RCC 7860 (cell line): ENCODE measurements at regions not wholly inside any gene's neighbourhood (a gene's known extent, or its start where the extent isn't known, plus 50 kb on each side); places are given as distances from the start of the nearest gene placed in this dataset.

ENCODE experiments used
- DNase-seq: peaks from one replicate; pipeline ENCODE4 v3.0.0-alpha.2; 2015; ENCODE audit warnings: low spot score
- FAIRE-seq: peaks from 2 replicates; lab custom pipeline; 2012; peaks lifted over from hg19 to GRCh38; lab: Jason Lieb, UNC

DNA sequence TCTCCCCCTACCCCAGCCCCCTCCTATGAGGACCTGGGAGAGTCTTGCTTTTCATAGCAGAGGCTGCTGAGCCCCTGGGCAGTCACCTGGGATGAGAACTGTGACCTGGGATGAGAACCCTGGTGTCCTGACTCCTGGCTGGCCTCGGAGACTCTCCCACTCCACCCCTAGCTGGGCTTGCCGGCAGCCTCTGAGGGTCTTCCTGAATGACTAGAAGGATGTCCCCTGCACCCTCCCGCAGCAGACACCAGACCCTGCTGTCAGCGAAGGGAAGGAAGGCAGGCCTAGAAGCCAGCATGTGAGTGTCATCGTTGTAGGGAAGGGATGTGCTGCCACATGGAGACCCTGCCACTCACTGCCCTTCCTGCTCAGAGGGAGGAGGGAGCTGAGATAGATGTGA lies 203.4 kb upstream of the ZNF536 start:
- DNase-seq, result no peak
- no peak for FAIRE-seq

DNA sequence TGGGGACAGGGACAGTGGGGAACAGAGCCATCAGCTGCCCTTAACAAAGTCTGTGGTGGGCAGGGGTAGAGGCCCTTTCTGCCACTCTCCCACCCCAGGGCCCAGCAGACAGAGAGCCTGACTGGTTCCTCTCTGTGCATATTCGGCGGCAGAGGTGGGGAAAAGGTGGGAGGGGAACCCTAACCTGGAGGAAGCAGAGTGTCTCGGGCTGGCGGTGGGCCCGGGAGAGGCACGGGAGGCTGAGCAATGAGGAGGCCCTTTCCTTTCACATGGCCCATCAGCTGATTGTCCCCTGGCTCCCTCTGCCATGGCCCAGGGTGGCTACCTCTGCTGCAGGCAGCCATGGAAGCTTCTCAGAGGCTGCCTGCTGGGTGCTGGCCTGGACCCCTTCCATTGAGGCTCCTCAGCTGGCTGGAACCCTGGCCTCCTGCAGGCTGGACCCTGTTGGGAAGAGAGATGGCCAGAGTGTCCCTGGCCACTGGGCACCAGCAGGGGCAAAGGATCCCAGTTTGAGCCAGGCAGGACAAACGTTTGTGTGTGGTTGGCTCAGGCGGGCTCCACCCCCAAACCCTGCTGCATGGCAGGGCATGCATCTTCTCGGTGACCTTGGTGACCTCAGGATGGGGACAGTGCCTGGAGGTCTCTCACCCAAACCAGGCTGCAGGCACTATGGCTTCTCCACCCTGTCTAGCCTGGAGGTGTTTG lies 202.8 kb upstream of the ZNF536 start:
- DNase-seq, result no peak
- FAIRE-seq, result no peak

DNA sequence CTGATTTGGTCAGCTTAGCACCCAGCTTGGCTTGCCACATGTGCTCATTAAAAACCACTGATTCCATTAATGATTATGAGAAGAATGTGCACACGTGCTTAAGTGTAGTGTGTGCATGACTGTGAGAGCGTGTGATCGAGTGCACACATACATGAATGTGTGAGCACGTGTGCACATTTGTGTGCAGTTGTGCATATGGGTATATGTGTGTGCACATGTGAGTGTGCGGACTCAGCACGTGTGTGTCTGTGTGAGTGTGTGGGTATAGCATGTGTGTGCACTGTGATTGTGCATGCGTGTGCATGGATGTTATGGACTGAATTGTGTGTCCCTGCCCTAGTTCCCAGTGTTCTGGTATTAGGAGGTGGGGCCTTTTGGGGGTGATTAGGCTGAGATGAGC lies 202.1 kb upstream of the ZNF536 start:
- FAIRE-seq (no peak), DNase-seq (no peak)

DNA sequence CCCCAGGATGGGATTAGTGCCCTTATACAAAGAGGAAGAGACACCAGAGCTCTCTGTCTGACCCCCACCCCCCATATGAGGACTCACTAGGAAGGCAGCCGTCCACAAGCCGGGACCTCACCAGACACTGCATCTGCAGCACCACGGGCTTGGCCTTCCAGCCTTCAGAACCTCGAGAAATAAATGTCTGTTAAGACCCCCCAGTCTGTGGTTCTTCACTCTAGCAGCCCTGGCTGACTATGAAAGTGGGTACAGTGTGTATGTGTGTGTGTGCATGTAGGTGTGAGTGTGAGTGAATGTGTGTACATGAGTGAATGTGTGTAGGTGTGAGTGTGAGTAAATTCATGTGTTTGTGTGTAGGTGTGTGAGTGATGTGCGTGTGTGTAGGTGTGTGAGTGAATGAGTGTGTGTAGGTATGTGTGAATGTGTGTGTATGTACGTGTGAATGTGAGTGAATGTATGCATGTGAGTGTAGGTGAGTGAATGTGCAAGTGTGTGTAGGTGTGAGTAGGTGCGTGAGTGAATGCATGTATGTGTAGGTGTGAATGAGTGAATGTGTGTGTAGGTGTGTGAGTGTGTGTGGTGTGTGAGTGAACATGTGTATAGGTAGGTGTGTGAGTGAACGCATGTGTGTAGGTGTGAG lies 201.6 kb upstream of the ZNF536 start:
- FAIRE-seq (no peak), DNase-seq (no peak)

DNA sequence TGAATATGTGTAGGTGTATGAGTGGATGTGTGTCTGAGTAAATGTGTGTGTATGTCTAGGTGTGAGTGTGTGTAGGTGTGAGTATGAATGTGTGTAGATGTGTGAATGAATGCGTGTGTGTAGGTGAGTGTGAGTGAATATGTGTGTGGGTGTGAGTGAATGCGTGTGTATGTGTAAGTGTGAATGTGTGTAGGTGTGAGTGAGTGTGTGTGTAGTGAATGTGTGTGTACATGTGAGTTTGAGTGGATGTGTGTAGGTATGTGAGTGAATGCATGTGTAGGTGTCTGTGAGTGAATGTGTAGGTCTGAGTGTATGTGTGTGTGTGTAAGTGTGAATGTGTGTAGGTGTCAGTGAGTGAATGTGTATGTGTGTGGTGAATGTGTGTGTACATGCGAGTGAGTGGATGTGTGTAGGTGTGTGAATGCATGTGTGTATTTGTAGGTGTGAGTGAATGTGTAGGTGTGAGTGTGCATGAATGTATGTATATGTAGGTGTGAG lies 201.0 kb upstream of the ZNF536 start:
- FAIRE-seq (no peak), DNase-seq (no peak)

DNA sequence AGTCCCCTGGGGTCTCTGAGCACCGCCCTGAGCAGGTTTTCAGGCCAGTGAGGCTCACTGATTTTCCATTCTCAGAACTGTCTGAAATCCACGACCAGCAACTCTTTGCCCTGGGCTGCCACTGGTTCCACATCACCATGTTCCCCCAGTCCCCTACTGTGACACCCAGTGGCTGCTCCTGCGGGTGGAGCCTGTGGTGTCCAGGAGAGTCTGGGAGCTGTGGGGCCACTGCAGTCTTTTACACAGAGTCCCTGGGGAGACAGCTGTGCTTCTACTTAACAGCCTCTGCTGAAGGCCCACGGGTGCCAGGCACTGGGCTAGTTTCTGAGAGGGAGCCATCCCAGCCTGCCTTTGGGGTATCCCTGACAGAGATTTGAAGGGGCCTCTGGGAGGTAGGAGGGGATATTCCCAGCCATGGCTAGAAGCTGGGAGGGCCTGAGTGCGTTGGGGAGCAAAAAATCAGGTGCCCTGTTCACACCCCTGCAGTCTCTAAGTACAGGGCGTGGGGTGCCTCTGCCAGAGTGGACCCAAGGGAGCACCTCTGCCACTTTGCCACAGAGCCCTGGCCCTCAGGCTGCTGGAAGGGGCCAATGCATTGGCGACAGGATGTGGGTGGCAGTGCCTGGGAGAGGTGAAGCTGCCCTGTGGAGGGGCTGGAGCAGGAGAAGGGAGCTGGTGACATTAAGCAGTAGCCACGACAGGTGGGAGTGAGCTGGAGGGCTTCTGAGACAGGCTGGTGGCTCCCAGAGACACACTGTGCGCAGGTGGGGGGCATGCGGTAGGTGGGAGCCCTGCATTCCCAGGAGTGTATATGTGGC lies 200.2 kb upstream of the ZNF536 start:
- FAIRE-seq (no peak), DNase-seq (no peak)

DNA sequence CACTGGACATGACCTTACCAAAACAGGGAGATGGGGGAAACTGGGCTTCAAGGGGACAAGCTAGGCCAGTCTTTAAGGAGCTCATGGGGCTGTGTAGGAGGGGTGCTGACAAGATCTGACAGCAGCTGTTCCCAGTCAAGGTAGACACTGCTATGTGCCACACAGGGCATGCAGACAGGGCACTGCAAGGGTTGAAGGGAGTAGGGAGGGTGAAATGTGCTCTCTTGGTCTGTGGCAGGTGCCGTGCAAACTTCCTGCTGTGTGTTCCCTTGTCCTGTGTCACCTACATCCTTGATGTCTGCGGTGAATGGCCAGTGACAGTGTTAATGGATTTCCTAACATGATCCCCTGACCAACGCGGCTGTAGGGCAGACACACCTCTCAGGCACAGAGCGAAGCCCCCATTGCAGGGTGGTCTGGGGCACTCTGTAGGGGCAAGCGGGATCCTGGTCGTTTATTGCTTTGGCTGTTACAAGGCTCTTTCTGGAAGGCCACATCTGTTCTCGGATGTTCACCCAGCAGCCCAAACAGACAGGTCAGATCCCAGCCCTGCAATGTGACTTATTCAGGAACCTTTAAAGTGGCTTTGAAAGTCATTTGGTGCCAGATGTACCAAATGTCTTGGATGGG lies 199.5 kb upstream of the ZNF536 start:
- no peak for FAIRE-seq
- no peak for DNase-seq

DNA sequence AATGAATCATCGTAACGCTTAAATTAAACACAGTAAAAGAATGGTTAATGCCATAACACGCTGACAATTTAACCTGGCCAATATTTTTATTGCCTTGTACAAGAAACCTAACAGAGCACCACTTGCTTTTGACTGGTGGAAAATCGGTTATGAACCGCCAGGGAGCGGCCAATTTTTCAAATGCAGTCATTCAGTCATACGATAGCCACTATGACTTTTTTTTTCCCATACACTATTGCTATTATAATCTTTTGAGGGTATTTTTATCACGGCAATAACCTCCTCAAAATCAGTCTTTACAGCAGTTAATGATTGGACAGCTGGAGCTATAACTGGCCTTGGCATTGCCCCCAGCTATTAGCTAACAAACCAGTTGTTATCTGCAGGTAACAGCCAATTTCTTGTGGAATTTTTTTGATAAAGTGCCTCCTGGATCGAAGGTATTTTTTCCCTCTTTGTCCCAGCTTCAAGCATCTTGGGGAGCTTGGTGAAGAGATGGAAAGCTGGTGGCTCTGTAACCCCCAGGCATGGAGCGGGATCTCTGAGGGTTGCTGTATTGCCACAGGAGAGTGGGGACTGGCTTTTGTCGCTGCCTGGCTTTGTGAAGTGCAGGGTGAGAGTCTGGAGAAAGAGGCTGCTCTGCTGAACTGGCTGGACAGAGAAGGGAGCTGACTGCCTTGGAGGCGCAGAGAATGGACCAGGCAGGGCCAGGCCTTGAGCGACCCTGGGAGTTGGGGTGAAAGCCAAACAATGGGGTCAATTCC lies 198.4 kb upstream of the ZNF536 start:
- DNase-seq (no peak), FAIRE-seq (no peak)

DNA sequence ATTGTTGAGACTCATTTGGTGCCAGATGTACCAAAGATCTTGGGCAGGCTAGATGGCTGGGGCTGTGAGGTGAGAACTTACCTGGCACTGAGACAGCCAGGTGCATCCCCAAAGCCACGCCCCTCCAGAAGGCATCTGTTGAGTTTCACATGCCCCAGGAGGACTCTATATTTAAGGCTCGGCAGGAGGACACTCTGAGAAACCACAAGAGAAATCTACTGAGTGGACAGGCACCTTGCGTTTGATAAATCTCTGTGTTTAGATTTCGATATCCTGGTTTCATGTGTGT lies 197.9 kb upstream of the ZNF536 start:
- no peak for FAIRE-seq

DNA sequence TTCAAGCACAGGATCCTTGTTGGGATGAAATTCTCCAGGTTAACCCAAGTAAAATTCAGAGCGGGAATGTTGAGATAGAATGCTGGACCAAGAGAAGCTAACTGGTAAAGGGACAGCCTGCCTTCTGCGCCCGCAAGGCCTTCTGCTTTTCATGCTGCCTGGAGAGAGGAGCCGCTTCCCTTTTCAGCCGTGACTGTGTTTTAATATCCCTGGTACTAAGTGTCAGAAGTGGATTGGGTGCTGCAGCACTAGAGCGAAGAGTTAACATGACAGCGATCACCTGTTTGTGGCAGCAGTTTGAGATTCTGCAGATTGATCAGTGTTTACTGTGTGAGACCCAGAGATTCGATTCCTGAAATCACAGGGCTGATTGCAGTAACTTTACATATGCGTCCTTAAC lies 197.4 kb upstream of the ZNF536 start:
- FAIRE-seq (no peak), DNase-seq (no peak)

More for the DNA sequence above, 197.9 kb upstream of the ZNF536 start:
- no peak for DNase-seq

DNA sequence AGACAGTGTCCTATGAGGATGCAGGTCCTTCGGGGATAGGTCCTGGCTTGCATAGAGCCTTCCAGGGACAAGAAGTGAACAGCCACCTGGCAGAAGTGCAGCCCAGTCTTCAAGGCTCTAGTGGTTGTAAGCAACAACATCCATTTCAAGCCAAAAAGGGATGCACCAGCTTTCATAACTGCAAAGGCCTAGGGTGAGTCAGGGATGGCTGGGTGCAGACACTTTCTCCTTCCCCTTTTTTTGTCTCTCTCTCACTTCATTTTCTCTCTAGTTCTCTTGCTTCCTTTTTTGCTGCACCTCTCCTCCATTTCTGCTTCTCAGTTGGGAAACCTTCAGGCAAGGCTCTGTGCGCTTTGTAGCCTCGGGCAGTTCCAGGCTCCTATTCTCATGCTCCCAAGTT lies 196.2 kb upstream of the ZNF536 start:
- DNase-seq (no peak), FAIRE-seq (no peak)

DNA sequence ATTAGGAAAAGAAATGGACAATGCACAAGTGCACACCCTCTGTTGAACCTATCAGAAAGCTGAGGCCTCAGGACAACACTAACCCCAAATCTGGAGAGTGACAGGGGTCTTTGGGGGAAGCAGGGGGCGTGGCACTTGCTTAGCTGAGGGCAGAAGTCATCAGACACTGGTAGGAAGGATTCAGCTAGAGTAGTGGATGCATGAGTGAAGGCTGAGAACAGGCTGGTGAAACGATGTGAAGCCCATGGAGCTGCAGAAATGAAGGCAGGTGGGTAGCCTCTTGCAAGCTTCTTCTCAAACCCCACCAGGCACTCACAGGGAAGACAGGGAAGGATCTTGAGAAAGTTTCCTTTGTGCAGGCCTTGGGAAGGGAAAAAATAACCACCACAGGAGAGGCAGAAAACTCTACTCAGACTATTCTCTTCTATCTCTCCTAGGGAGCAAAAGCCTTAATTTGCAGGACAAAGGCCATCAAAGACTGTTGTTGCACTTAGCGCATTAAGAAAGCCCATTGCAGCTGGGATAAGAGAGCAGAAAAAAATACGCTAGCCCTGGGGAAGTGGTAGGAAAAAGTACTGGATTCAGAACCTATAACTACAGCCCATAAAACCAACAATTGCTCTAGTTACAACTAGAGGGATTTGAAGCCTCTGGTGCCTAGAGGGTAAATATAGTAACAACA lies 193.3 kb upstream of the ZNF536 start:
- FAIRE-seq (no peak), DNase-seq (no peak)

DNA sequence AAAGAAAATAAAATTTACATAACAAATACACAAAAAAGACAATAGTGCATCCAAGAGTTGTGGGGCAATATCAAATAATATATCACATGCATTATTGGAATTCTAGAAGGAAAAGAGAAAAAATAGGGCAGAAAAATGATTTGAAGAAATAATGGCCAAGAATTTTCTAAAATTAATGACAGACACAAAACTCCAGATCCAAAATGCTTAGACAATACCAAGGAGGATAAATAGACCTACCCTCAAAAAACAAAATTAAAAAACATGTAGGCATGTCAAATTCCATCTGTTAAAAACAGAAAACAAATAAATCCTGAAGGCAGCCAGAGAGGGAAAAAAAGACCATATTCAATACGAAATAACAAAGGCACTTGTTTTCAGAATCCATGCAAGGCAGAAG lies 191.5 kb upstream of the ZNF536 start:
- FAIRE-seq, result no peak
- no peak for DNase-seq

DNA sequence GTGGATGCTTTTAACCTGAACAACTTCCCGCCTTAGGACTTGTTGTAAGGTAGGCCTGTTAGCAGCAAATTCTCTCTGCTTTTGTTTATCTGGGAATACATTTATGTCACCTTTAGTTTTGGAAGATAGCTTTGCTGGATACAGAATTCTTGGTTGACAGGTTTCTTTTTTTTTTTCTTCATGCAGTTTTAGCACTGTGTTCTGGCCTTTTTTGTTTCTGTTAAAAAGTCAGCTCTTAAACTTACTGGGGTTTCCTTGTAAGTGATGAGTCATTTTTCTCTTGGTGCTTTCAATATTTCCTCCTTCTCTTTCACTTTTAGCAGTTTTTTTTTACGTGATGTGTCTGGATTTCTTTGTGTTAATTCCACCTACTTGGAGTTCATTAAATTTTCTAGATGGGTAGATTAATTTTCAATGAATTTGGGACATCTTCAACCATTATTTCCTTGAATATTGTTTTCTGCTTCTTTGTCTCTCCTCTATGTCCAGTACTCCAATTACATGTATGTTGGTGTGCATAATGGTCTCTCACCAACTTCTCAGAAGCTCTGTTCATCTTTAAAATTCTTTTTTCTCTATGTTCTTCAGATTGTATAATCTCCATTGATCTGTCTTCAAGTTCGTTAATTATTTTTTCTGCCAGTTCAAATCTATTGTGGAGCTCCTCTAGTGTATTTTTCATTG lies 188.2 kb upstream of the ZNF536 start:
- FAIRE-seq, result no peak
- no peak for DNase-seq

DNA sequence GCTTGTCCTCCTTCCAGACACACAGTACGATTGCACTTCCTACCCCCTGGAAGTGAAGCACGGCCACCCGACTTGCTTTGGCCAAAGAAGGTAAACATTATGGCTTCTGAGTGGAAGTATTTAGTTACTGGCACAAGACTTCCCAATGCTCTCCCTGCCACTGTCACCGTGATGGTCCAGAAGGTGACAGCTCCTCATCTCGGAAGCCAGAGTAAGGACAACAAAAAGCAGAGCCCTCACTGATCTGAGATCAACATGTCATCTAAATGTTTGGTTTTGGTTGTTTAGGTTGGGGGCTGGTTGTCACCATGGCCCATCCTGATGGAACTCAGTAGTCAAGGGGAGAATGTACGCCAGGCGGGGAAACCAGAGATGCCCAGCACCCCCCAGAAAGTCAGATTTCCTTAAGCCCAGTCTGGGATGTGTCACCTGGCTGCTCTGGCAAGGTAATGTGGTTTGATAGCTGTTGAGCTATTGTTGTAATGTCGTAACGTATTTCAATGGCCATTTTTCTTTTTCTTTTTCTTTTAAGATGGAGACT lies 170.1 kb upstream of the ZNF536 start:
- FAIRE-seq (no peak), DNase-seq (no peak)

DNA sequence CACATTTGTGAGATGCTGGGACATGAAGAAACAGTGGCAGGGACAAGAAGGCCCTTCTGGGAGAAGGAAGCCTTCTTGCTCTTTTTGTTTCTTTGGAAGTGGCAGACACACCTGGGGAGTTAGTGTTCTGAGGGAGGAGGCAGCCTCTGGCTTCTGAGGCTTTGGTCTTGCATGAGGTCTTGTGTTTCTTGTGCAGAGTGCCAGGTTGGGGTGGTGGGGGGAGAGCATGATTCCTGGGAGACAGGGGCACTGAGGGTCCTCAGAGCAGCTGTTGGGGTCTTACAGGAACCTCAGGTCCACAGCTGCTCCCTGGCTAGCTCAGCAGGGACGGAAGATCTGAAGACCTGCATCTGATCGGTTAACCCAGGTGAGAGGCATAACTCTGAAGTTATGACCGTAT lies 167.5 kb upstream of the ZNF536 start:
- FAIRE-seq (no peak), DNase-seq (no peak)

DNA sequence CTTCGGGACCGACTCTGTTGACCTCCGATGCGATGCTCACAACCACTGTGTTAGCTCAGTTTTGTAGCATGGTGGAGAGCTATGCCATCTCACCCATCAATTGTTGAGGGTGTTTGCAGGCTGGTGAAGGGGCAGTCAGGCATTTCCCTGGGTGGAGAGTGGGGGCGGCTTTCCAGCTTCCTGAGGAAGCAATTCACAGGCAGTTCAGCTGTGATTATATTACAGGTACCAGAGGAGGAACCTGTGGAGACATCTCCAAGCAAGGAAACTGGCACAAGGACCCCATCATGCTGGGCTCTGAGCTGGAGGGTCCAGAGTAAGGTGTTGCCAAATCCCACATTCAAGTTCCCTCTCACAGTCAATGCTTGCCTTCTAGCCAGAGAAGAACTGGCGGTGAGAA lies 166.0 kb upstream of the ZNF536 start:
- DNase-seq (no peak), FAIRE-seq (no peak)

DNA sequence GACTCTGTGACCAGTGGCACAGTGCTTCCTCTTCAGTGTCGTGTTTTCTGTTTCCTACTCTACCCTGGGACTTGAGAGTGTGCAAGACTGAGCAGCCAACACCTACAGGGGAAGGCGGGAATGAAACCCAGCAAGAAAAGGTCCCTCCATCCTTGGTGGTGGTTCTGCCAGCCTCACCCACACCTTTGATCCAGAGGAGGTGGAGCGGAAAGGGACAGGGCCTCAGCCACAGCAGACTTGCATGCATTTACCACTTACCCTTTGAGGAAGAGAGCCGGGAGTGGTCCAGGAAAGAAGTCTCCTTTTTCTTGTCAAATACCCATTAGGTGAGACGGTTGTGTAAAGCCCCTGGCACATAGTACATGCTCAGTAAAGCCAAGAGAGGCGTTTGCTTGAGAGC lies 164.8 kb upstream of the ZNF536 start:
- no peak for DNase-seq
- no peak for FAIRE-seq

DNA sequence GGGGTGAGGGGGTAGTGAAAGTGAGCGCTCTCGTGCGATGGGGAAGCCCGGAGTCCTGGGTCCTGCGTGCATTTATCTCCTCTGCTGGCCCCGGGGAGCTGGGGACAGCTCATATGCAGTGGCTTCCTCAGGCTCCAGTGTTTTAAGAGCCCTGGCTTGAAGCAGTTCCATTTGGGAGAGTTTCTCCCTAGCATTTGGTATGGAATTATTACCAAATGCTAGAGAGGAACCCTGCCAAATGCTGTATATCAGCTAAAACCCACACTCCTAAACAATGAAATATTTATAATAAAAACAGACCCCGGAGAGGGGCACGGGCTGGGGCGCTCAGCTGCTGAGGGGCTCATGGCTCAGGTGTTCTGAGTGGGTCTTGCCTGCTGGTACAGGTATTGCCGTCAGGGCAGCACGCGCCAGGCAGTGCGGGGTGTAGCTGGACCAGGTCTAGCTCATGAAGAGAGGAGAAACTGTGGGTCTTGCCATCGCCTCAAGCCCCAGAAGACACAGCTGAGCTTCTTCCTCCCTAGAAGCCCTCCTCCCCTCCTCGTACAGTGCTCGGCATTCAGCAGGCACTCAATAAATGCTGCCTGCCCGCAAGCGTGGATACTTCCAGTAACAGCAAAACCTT lies 163.6 kb upstream of the ZNF536 start:
- FAIRE-seq, result no peak
- no peak for DNase-seq
